ENCODE measurements at regions not wholly inside any gene's neighbourhood (a gene's known extent, or its start where the extent isn't known, plus 50 kb on each side); places are given as distances from the start of the nearest gene placed in this dataset.
"Not testable (repeated sequence)": the region's sequence is repeated elsewhere in the genome, so short reads cannot be mapped to it uniquely, and the experiment has no call there.

GRCh38 chr13:79862515-79862914 is 381.6 kb downstream of the NDFIP2 start:
- no peak for DNase-seq

- DNase-seq = no peak
Observed at GRCh38 chr13:79861731-79862130, 380.8 kb downstream of the NDFIP2 start.

- DNase-seq = no peak
Observed at GRCh38 chr13:79860791-79861190, 379.8 kb downstream of the NDFIP2 start.

- DNase-seq = no peak
Observed at GRCh38 chr13:79859756-79860155, 378.8 kb downstream of the NDFIP2 start.

GRCh38 chr13:79853251-79853650 is 372.3 kb downstream of the NDFIP2 start:
- no peak for DNase-seq

GRCh38 chr13:79851318-79851717 is 370.4 kb downstream of the NDFIP2 start:
- DNase-seq = no peak

DNA sequence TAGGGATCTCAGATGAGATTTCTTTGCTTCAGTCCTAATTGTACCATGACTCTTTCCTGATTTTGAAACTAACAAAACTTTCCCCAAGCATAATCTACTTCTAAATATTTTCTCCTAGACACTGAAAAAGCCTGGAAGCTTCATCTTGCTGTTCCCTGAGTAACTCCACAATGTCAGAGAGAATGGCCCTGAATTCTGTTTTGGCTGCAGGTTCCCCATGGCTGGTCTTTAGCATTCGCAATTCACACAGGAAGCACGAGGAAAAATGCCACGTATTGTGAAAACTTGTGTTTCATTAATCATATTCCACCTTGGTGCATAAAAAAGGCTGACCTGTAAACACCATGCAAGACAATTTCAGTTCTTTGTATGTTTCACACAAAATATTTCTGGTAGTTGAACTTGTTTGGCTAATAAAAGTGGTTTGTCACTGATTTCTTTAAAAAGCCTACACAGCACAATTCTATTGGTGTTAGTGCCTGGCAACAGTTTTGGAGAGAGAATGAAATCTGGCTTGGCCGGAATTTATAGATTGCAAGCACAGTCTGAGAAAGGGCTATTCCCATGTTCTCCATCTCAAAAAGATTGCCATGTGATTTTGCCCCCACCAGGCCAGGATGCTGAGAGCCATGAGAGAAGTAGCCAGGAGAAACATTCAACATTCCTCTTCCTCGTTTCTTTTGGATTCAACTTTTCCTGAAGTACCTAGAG is 367.1 kb downstream of the NDFIP2 start:
- DNase-seq = no peak

- DNase-seq = no peak
Observed at GRCh38 chr13:79846386-79846785, 365.4 kb downstream of the NDFIP2 start.

GRCh38 chr13:79837741-79838450 is 356.9 kb downstream of the NDFIP2 start:
- peak; percentile 49 for DNase-seq

- DNase-seq = not testable (repeated sequence)
Observed at GRCh38 chr13:79836121-79836520, 355.2 kb downstream of the NDFIP2 start.

GRCh38 chr13:79834876-79835275 is 353.9 kb downstream of the NDFIP2 start:
- no peak for DNase-seq

- DNase-seq = no peak
Observed at GRCh38 chr13:79833991-79834390, 353.0 kb downstream of the NDFIP2 start.

- DNase-seq = no peak
Observed at GRCh38 chr13:79831556-79831955, 350.6 kb downstream of the NDFIP2 start.

DNA sequence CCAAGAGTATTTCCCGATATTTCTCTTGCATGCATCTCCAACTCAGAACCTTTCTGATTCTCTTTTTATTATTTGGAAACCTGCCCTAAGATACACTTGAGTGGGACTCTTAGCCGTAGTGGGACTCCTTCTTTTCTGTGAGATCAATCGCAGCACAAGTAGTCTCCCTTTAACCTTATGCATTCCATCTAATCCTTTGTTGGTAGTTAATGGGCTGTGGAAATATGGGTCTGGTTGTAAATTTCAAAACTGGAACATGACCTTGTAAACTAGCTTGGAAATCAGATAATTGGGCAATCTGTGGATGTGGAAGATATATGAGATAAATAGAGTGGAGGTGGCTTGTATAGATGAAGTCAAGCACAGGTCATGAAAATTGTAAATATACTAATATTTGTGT is 350.0 kb downstream of the NDFIP2 start:
- DNase-seq = no peak

- no peak for DNase-seq
Observed at GRCh38 chr13:79830426-79830825, 349.5 kb downstream of the NDFIP2 start.

GRCh38 chr13:79829880-79830279 is 348.9 kb downstream of the NDFIP2 start:
- no peak for DNase-seq

- no peak for DNase-seq
Observed at GRCh38 chr13:79825959-79826358, 345.0 kb downstream of the NDFIP2 start.

DNA sequence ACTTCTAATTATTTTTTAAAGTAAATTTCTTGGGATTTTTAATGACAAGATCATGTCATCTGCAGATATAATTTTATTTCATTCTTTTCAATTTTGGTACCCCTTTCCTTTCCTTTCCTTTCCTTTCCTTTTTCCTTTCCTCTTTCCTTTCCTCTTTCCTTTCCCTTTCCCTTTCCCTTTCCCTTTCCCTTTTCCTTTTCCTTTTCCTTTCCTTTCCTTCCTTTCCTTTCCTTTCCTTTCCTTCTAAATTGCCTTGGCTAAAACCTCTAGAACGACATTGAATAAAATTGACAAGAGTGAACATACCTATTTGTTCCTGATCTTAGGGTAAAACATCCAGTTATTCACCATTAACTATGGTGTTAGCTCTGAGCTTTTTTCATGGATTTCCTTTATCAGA is 334.1 kb downstream of the NDFIP2 start:
- DNase-seq = no peak

GRCh38 chr13:79812070-79812850 is 331.3 kb downstream of the NDFIP2 start:
- DNase-seq = no peak

DNA sequence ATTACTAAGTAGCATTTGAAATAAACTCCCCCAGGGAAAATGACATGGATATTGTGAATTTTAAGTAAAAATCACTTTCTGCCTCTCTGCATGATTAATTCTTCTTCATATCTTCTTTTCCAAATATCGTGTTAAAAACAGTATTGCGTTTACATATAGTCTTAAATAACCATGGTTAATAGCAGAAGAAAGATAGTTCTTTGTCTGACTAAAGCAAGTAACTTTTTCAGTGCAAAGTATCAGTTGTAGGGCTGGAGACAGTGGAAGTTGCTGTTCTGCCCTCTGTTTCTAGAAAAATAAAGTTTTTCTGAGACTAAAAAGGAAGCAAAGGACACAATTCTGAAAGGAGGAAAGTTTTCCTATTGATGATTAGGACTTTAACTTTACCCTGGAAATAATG is 330.2 kb downstream of the NDFIP2 start:
- no peak for DNase-seq

- DNase-seq = peak; percentile 72
Observed at GRCh38 chr13:79810669-79811068, 329.7 kb downstream of the NDFIP2 start.

GRCh38 chr13:79810018-79810417 is 329.1 kb downstream of the NDFIP2 start:
- DNase-seq = no peak

DNA sequence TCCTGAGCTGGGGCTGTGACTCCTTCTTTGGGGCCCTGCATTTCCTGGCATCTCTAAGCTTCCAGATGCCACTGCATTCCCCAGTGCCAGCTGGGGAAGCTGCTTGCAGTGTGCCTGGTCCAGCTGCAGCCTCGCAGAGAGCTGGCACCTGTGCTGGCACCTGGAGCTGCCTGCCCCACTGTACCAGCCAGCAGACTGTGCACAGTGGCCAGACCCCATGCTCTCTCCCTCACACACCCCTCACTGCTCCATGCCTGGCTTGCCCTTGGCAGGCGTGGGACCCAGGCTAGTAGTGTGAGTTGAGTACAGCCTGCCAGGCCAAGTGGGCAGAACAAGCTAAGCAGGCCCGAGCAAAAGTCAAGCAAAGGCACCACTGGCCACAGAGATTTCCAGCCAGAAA is 327.5 kb downstream of the NDFIP2 start:
- DNase-seq = no peak

GRCh38 chr13:79807554-79807953 is 326.6 kb downstream of the NDFIP2 start:
- no peak for DNase-seq
